ENCODE measurements at regions not wholly inside any gene's neighbourhood (a gene's known extent, or its start where the extent isn't known, plus 50 kb on each side); places are given as distances from the start of the nearest gene placed in this dataset.

DNA sequence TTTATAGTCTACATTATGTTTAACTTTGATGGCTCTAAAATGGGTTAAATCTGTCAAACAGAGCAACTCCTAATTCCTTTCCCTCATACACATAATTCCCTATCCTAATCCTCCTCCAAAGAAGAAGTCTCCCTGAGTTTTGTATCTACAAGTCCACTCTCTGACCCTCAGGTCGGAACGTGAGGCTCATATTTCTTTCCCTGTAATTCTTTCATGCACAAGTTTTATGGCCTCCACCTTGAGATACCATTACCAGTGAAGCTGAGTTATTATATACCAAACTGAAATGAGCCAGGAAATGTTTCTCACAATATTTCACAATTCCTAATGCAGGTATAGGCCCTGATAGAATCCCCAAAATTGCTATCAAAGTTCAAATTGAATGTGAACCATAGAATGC lies 106.4 kb downstream of the CASP12 start:
- TF ChIP-seq POLR2A (IDR thresholded peaks at IDR 0.05; ENCODE audit: low read depth, low read length): no peak
- TF ChIP-seq, protein P1, sequence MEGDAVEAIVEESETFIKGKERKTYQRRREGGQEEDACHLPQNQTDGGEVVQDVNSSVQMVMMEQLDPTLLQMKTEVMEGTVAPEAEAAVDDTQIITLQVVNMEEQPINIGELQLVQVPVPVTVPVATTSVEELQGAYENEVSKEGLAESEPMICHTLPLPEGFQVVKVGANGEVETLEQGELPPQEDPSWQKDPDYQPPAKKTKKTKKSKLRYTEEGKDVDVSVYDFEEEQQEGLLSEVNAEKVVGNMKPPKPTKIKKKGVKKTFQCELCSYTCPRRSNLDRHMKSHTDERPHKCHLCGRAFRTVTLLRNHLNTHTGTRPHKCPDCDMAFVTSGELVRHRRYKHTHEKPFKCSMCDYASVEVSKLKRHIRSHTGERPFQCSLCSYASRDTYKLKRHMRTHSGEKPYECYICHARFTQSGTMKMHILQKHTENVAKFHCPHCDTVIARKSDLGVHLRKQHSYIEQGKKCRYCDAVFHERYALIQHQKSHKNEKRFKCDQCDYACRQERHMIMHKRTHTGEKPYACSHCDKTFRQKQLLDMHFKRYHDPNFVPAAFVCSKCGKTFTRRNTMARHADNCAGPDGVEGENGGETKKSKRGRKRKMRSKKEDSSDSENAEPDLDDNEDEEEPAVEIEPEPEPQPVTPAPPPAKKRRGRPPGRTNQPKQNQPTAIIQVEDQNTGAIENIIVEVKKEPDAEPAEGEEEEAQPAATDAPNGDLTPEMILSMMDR (conservative IDR thresholded peaks at IDR 0.05; ENCODE audit: low read depth, low read length): no peak
- no peak for TF ChIP-seq RCOR1 (IDR thresholded peaks at IDR 0.05; ENCODE audit: insufficient replicate concordance, low read length)
- TF ChIP-seq, protein P2, sequence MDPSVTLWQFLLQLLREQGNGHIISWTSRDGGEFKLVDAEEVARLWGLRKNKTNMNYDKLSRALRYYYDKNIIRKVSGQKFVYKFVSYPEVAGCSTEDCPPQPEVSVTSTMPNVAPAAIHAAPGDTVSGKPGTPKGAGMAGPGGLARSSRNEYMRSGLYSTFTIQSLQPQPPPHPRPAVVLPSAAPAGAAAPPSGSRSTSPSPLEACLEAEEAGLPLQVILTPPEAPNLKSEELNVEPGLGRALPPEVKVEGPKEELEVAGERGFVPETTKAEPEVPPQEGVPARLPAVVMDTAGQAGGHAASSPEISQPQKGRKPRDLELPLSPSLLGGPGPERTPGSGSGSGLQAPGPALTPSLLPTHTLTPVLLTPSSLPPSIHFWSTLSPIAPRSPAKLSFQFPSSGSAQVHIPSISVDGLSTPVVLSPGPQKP (IDR thresholded peaks at IDR 0.05; ENCODE audit: borderline replicate concordance, low read depth, low read length): no peak
- no peak for TF ChIP-seq MXI1 (IDR thresholded peaks at IDR 0.05; ENCODE audit: borderline replicate concordance, low read depth, low read length)
- no peak for TF ChIP-seq NFE2L2 (IDR thresholded peaks at IDR 0.05; ENCODE audit: low read depth, low read length)
- no peak for TF ChIP-seq FOS (IDR thresholded peaks at IDR 0.05; ENCODE audit: low read depth, low read length)
- TF ChIP-seq SMC3 (IDR thresholded peaks at IDR 0.05; ENCODE audit: low read depth, low read length): no peak
- TF ChIP-seq RFX5 (IDR thresholded peaks at IDR 0.05; ENCODE audit: low read depth, low read length): no peak
- TF ChIP-seq, protein P3, sequence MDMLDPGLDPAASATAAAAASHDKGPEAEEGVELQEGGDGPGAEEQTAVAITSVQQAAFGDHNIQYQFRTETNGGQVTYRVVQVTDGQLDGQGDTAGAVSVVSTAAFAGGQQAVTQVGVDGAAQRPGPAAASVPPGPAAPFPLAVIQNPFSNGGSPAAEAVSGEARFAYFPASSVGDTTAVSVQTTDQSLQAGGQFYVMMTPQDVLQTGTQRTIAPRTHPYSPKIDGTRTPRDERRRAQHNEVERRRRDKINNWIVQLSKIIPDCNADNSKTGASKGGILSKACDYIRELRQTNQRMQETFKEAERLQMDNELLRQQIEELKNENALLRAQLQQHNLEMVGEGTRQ (IDR thresholded peaks at IDR 0.05; ENCODE audit: low read depth, low read length): no peak

Measured in IMR-90 (cell line).